ENCODE measurements at regions not wholly inside any gene's neighbourhood (a gene's known extent, or its start where the extent isn't known, plus 50 kb on each side); places are given as distances from the start of the nearest gene placed in this dataset.
A peak's percentile ranks its signal among the peaks of the same experiment; 100 is the strongest.
"Not testable (repeated sequence)": the region's sequence is repeated elsewhere in the genome, so short reads cannot be mapped to it uniquely, and the experiment has no call there.

GRCh38 chr12:115305867-115306266 is 621.9 kb upstream of the TBX3 start:
- no peak overlapping the region for H3K27ac ChIP-seq
- TF ChIP-seq CTCF (conservative IDR thresholded peaks at IDR 0.05): no peak

GRCh38 chr12:115305275-115305674 is 621.3 kb upstream of the TBX3 start:
- TF ChIP-seq CTCF (conservative IDR thresholded peaks at IDR 0.05): no peak
- H3K27ac ChIP-seq: no peak overlapping the region

GRCh38 chr12:115303723-115304309 is 619.8 kb upstream of the TBX3 start:
- no peak for TF ChIP-seq CTCF (conservative IDR thresholded peaks at IDR 0.05)
- no peak overlapping the region for H3K27ac ChIP-seq

GRCh38 chr12:115297445-115297844 is 613.5 kb upstream of the TBX3 start:
- no peak overlapping the region for H3K27ac ChIP-seq
- no peak for TF ChIP-seq CTCF (conservative IDR thresholded peaks at IDR 0.05)

GRCh38 chr12:115296613-115297198 is 612.7 kb upstream of the TBX3 start:
- TF ChIP-seq CTCF (conservative IDR thresholded peaks at IDR 0.05): no peak
- no peak overlapping the region for H3K27ac ChIP-seq

GRCh38 chr12:115295886-115296285 is 611.9 kb upstream of the TBX3 start:
- TF ChIP-seq CTCF (conservative IDR thresholded peaks at IDR 0.05): no peak
- H3K27ac ChIP-seq: no peak overlapping the region

- no peak for TF ChIP-seq CTCF (conservative IDR thresholded peaks at IDR 0.05)
- peak overlapping the region; percentile 36; the same call in 1 of the 2 replicates for H3K27ac ChIP-seq
Measured at GRCh38 chr12:115294453-115295133, 610.6 kb upstream of the TBX3 start.

GRCh38 chr12:115285429-115285828 is 601.5 kb upstream of the TBX3 start:
- not testable (repeated sequence) for H3K27ac ChIP-seq
